AG04449 (cell line): ENCODE measurements at regions not wholly inside any gene's neighbourhood (a gene's known extent, or its start where the extent isn't known, plus 50 kb on each side); places are given as distances from the start of the nearest gene placed in this dataset.
"Not testable (repeated sequence)": the region's sequence is repeated elsewhere in the genome, so short reads cannot be mapped to it uniquely, and the experiment has no call there.

Experiments
- CTCF ChIA-PET: fragments of 350-600 bp; formaldehyde crosslinking; extraction: SDS; loops from one replicate; lab custom pipeline; 2021; ENCODE audit warnings: antibody characterized with exemption; lab: Yijun Ruan, JAX
- POLR2A ChIA-PET: fragments of 400-600, 350-600 bp; formaldehyde crosslinking; extraction: SDS; loops from one replicate; lab custom pipeline; 2020; ENCODE audit warnings: antibody characterized with exemption, inconsistent platforms; lab: Yijun Ruan, JAX
- DNase-seq: peaks from one replicate; pipeline ENCODE4 v3.0.0-alpha.2; 2010; ENCODE audit warnings: low read depth, low spot score
- H3K4me3 ChIP-seq: 2 replicates; pipeline ENCODE4 v1.5.1; 2011; ENCODE audit warnings: low read depth, mild to moderate bottlenecking, control low read depth, low read length
- TF ChIP-seq, protein P1 (sequence below): IDR thresholded peaks from one replicate; pipeline ENCODE4 v1.5.1; 2011; ENCODE audit warnings: mild to moderate bottlenecking, moderate library complexity, low read length, control low read depth, inconsistent platforms; ENCODE audit not compliant: insufficient read depth; ENCODE audit errors: missing control alignments

DNA sequence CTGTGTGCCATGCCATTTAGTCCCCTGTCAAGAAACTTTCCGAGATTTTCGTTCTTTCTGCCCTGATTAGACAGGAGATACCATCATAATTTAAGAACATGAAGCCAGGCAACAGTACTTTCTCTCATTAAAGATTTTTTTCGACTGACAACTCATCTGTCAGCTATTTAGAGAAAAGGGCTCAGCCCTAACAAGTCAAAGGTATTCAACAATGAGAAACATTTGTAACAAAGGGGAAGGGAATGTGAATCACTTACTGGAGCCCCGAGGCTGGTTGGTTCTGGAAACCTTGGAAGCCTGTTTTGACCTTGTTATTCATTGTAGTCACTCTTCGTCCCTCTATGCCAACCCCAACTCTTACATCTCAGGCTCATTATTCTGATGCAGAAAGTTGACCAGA lies 199.4 kb downstream of the SPP2 start:
- no peak for DNase-seq
- POLR2A ChIA-PET = interaction anchor here (0.8 kb wide), 1 partner anchor 8 kb away, joined by 3 read pairs; no protein-coding TSS in a partner anchor
- TF ChIP-seq, protein P1, sequence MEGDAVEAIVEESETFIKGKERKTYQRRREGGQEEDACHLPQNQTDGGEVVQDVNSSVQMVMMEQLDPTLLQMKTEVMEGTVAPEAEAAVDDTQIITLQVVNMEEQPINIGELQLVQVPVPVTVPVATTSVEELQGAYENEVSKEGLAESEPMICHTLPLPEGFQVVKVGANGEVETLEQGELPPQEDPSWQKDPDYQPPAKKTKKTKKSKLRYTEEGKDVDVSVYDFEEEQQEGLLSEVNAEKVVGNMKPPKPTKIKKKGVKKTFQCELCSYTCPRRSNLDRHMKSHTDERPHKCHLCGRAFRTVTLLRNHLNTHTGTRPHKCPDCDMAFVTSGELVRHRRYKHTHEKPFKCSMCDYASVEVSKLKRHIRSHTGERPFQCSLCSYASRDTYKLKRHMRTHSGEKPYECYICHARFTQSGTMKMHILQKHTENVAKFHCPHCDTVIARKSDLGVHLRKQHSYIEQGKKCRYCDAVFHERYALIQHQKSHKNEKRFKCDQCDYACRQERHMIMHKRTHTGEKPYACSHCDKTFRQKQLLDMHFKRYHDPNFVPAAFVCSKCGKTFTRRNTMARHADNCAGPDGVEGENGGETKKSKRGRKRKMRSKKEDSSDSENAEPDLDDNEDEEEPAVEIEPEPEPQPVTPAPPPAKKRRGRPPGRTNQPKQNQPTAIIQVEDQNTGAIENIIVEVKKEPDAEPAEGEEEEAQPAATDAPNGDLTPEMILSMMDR = no peak
- CTCF ChIA-PET = interaction anchor here (1.3 kb wide), 1 partner anchor 272 kb away, joined by 3 read pairs; no protein-coding TSS in a partner anchor
- no peak overlapping the region for H3K4me3 ChIP-seq

DNA sequence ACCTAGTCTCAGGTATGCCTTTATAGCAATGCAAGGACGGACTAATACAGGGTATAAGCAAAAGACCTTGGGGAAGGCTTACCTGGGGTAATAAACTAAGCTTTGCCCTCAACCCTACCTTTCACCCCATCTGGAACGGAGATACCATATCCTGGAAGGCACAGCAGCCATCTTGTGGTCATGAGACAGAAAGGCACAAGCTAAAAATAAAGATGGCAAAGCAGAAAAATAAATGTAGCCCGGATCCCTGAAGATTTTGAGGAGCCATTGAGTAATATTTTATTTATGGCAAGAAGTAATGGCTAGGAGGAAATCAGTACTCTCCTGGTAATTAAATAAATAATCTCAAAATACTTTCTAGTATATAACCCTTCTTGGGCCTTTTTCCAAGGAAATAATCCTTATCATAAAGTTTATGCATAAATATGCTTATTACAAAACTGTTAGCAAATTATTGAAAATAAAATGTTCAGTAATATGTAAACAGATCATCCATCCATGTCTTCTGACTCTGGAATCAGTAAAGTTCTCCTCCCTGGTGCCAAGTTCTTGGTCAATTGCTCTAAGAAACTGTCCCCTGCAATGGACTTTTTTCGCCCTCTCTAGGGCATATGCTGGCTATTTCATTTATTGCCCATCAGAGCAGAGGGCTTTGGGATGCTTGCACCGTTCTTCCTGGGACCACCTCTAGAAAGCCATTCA lies 198.7 kb downstream of the SPP2 start:
- no peak overlapping the region for H3K4me3 ChIP-seq
- TF ChIP-seq, protein P1 = no peak
- POLR2A ChIA-PET = interaction anchor here (0.8 kb wide), 1 partner anchor 9 kb away, joined by 3 read pairs; no protein-coding TSS in a partner anchor
- no peak for DNase-seq
- CTCF ChIA-PET = interaction anchor here (0.9 to 1.3 kb wide), 5 partner anchors 8 to 296 kb away, joined by 3 to 4 read pairs (median 3); no protein-coding TSS in a partner anchor

DNA sequence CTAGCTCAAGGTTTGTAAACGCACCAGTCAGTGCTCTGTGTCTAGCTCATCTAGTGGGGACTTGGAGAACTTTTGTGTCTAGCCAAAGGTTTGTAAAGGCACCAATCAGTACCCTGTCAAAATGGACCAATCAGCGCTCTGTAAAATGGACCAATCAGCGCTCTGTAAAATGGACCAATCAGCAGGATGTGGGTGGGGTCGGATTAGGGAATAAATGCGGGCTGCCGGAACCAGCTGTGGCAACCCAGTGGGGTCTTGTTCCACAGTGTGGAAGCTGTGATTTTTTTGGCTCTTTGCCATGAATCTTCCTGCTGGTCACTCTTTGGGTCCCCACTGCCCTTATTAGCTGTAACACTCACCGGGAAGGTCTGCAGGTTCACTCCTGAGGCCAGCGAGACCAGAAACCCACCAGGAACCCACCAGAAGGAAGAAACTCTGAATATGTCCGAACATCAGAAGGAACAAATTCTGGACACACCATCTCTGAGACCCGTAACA lies 197.8 kb downstream of the SPP2 start:
- H3K4me3 ChIP-seq, DNase-seq, POLR2A ChIA-PET: not testable (repeated sequence)
- CTCF ChIA-PET = interaction anchor here (1.3 kb wide), 1 partner anchor 9 kb away, joined by 4 read pairs; no protein-coding TSS in a partner anchor

DNA sequence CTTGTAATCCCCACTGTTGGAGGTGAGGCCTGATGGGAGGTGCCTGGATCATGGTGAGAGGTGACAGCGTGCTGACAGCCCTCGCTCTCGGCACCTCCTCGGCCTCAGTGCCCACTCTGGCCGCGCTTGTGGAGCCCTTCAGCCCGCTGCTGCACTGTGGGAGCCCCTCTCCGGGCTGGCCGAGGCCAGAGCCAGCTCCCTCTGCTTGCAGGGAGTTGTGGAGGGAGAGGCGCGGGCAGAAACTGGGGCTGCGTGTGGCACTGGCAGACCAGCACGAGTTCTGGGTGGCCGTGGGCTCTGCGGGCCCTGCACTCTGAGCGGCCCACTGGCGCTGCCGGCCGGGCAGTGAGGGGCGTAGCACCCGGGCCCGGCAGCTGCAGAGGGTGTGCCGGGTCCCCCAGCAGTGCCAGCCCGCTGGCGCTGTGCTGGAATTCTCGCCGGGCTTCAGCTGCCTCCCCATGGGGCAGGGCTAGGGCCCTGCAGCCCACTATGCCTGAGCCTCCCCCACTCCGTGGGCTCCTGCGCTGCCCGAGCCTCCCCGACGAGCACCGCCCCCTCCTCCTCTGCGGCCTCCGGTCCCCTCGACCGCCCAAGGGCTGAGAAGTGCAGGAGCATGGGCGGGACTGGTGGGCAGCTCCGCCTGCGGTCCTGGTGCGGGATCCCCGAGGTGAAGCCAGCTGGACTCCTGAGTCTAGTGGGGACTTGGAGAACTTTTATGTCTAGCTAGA lies 197.1 kb downstream of the SPP2 start:
- POLR2A ChIA-PET = no interaction called here
- no peak for DNase-seq
- CTCF ChIA-PET = interaction anchor here (1.3 kb wide), 1 partner anchor 10 kb away, joined by 4 read pairs; no protein-coding TSS in a partner anchor
- TF ChIP-seq, protein P1 = no peak
- no peak overlapping the region for H3K4me3 ChIP-seq

DNA sequence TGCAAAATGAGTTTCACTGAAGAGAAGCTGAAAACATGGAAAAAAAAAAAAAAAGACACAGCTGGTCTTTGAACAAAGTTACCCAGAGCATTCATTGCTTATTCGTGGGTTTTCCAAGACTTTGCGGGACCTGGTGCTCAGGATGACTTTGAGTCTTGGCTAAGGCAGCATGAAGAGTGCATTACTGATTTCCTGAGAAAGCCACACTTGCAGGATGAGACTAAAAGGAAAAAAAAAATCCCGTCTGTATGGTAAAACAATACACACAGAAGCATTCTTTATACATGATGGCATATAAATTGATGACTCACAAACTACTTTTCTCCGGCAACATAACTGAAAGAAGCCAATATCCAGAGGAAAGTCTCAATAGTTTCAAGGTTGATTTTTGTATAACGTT lies 195.4 kb downstream of the SPP2 start:
- peak; percentile 62 for DNase-seq
- TF ChIP-seq, protein P1 = no peak
- ChIA-PET CTCF (interaction anchor here (1.0 to 1.2 kb wide), 4 partner anchors 12 to 111 kb away, joined by 3 to 4 read pairs (median 3); no protein-coding TSS in a partner anchor), POLR2A (no interaction called here)
- no peak overlapping the region for H3K4me3 ChIP-seq

DNA sequence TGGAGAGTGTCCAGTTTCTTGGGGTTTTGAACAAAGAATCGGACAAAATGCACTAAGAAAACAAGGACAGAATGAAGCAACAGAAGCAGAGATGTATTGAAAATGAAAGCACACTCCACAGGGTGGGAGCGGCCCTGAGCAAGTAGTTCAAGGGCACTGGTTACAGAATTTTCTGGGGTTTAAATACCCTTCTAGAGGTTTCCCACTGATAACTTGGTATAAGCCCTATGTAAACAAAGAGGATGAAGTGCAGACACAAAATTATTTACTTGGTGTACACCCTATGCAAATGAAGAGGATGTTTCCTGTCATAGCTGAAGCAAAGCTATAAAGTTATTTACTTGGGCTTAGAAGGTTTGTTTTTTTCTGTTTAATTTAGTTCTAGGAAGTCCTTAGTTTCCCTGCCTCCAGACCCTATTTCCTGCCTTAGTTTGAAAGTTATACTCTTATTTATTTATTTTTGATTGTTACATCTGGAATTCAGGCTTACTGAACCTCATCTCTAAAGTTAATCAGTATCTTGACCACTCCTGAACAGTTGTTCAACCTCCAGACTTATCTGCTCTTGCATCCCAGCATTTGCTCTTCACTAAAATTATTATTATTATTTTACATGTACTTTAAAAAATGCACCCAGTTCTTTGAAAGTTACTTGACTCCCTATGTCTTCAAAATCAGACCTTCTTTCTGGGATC lies 193.5 kb downstream of the SPP2 start:
- POLR2A ChIA-PET = no interaction called here
- DNase-seq = no peak
- no peak overlapping the region for H3K4me3 ChIP-seq

More for the DNA sequence above, 193.5 kb downstream of the SPP2 start:
- TF ChIP-seq, protein P1 = no peak
- CTCF ChIA-PET = interaction anchor here (1.6 kb wide), 1 partner anchor 14 kb away, joined by 4 read pairs; no protein-coding TSS in a partner anchor
